NCI-H1694 (cell line): ENCODE measurements at regions not wholly inside any gene's neighbourhood (a gene's known extent, or its start where the extent isn't known, plus 50 kb on each side); places are given as distances from the start of the nearest gene placed in this dataset.
A peak's percentile ranks its signal among the peaks of the same experiment; 100 is the strongest.

Experiments
- DNase-seq: peaks from one replicate; lab custom pipeline; 2025; lab: John Stamatoyannopoulos, UW

GRCh38 chr17:72501404-72502370 is 380.9 kb downstream of the SOX9 start:
- no peak for DNase-seq

GRCh38 chr17:72502371-72503341 is 381.8 kb downstream of the SOX9 start:
- no peak for DNase-seq

- no peak for DNase-seq
Measured at GRCh38 chr17:72503556-72503955, 382.7 kb downstream of the SOX9 start.

DNA sequence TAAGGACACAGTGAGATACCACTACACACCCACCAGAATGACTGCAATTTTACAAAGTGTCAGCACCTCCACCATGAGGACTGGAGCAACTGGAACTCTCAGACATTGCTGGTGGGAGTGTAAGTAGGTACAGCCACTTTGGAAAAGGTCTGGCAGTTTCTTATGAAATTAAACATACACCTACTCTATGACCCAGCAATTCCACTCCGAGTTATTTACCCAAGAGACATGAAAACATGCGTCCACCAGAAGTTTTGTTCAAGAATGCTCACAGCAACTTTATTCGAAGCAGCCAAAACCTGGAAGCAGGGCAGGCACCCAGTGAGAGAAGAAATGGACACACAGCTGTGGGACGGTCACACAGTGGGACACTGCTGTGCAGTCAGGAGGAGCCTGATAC is 384.0 kb downstream of the SOX9 start:
- no peak for DNase-seq

DNA sequence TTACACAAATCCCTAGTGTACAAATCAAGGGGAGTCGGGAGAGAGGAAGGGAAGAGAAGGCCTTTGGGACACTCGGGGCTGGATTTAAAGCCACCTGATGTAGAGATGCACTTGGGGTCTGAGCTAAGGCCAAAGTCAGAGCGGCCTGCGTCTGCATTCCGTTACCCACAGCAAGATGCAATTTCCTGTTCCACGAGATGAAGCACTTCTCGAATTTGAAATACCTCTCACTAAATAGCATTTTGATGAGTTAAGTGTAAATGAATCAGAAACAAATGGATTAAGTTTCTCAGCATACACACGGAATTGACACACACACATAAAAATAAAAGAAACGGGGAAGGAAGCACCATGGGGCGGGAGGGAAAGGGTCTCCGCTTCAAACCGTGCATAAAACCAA is 386.0 kb downstream of the SOX9 start:
- no peak for DNase-seq

DNA sequence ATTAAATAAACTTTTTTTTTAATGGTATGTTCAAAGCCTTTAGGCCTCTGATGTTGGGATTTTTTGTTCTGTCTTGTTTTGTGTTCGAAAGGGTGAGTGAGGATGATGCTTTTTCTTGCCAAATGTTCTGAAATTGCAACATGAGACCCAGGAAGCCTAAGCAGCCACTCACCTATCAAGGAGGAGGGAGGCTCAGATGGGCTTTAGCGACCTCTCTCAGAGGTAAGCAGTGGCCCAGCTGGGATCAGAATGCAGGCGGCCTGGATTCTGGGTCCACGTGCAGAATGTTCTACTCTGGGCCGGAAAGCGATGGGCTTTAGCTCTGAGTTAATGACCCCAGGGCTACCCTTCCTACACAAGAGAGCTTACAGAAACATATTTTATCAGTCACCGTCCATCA is 386.6 kb downstream of the SOX9 start:
- no peak for DNase-seq

DNA sequence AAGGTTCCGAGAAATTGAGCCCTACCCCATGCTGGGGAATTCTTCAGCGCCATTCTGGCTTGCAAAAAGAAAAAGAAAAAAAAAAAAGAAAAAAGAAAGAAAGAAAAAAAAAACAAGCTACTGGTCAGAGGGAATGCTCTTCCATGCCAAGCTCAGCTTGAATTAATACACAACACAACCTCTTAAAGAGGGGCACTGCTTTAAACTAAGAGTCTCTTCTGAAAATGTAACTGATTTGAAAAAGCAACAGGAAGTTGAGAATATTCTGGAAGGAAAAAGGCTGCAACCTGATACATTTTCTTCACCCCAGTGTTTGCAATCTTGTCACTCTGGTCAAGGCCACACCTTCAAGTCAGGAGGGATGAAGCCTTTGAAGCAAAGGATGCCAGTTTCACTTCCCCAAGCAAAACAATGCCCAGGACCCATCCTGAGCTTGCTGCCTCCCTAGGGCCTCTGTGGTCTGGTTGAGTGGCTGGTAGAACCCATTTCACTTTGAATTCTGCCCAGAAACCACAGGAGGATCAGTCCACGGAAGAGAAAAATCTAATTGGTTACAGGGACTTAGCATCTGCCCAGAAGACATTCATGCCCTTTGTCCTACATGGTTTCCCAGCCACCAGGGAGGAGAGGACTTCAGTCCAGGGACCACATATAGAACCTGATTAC is 389.7 kb downstream of the SOX9 start:
- no peak for DNase-seq

GRCh38 chr17:72511242-72511641 is 390.4 kb downstream of the SOX9 start:
- DNase-seq, result no peak

- DNase-seq, result no peak
Measured at GRCh38 chr17:72511874-72512273, 391.1 kb downstream of the SOX9 start.

GRCh38 chr17:72512649-72513556 is 392.1 kb downstream of the SOX9 start:
- no peak for DNase-seq

DNA sequence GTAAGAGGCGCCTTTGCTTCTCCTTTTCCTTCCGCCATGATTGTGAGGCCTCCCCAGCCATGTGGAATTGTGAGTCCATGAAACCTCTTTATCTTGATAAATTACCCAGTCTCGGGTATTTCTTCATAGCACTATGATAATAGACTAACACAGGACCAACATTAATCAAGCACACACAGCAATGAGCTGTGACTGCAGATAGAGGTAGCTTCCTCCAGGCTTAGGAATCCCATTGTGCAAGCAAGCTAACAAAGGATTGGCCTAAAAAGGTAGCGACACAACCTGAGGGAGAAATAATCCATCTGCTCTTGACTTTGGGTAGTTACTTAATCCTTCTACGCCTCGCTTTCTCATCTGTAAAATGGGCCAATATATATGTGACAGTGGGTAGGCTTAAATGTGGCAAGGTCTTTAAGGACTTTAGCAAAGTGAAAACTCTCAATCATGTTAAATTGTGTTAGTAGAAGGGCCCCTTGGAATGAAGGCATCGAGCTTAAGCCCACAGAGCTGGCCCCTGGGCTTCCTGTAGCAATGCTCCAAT is 393.6 kb downstream of the SOX9 start:
- DNase-seq, result no peak

- DNase-seq, result peak; percentile 46
Measured at GRCh38 chr17:72514891-72515290, 394.1 kb downstream of the SOX9 start.

DNA sequence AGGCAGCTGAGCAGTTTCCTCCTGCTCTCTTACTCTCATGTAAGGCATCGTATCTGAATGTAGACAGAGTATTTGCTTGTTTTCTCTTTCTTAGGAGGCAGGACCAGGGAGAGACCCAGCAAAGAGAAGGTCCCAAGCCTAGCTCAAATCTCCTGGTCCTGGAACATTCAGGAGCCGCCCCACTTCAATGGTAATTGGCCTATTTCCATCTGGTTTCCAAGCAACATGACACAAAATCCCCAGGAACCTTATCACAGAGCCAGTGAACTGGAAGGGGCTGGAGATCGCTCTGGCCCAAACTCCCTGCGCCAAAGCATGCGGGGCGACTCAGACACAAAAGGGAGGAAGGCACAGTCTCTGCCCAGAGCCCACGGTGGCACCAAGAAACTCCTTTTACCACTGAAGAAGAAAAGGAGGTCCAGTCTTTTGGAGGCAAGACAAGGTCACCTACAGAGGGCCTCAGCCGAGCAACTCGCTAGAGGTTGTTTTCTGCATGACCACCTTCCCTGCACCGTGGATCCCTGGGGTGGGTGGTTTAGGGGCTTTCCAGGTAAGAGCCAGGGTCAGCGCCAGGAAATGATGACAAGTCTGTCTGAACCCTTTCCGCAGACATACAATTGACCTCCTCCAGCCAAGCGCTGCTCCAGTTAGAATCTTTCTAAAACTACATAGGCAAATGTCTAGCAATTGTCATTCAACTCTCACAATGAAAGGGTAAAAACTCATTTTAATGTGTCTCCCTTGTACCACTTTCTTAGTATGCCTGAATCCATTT is 394.7 kb downstream of the SOX9 start:
- peak; percentile 16 for DNase-seq

GRCh38 chr17:72516772-72517399 is 396.1 kb downstream of the SOX9 start:
- DNase-seq, result no peak

- no peak for DNase-seq
Measured at GRCh38 chr17:72517413-72518158, 396.8 kb downstream of the SOX9 start.

DNA sequence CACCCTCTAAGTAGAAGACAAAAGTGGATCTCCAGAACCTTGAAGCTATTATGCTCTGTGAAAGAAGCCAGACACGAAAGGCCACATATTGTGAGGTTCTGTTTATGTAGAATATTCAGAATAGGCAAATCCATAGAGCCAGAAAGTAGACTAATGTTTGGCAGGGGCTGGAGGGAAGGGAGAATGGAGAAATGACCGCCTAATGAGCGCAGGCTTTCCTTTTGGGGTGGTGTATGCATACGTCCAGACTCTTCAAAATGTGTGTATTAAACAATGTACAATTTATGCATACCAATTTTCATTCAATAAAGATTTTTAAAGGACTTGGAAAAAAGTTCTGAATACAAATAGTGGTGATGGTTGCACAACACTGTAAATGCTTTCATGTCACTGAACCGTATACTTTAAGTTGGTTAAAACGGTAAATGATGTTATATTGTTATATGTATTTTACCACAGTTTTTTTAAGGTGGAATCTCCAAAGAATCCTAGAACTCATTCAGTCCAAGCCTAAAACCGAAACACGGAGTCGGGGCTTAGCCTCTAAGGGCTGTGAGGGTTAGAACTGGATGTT is 397.4 kb downstream of the SOX9 start:
- DNase-seq, result no peak

DNA sequence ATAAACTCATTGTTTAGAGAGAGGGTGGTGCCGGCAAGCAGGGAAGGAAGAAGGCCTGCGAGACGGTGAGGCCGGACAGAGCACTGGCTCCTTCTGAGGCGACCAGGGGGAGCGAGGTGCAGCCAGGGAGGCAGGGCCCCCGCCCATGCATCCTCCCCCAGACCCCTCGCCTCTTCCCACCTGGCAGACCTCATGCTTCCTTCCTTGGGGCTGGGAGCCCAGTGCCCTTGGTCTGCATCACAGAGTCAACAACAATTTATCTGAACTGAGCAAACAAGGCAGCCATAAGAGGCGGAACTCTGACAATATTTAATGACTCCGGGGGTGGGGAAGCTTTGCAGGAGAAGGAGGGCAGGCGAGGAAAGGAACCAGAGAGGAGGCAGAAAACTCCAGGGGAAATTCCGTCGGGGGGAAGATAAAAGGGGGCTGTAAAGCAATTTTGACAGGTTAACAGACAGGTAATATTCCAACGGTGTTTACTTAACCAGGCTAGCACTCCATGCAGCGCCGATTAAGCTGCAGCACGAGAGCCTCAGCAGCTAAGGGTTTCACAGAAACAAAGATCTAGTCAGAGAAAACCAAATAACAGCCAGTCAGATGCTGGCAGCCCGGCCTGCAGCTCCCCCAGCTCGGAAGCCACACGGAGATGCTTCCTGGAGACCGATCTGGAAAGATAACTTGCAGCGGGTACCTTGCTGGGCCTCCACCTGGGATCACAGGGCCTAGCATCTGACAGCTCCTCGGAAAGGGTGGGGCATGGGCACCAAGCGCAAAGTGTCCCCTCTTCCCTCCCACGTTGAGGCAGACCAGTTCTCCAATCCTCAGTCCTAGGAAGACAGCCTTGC is 398.2 kb downstream of the SOX9 start:
- DNase-seq, result no peak

DNA sequence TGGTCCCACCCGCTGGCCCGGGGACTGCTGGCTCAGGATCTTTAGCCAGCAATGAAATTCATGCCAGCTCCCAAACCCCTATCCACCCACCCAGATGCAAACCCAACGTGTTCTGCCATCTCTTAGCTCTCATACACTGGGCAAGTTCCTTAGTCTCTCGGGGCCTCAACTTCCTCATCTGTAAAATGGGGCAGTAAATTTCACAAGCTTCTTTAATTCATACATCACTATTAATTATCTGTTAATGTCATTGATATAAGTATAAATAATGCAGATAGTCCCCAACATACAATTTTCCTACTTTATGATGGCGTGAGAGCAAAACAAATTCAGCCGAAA is 398.7 kb downstream of the SOX9 start:
- DNase-seq, result no peak
